Neuronal stem cell (in vitro differentiated cells): ENCODE measurements at regions not wholly inside any gene's neighbourhood (a gene's known extent, or its start where the extent isn't known, plus 50 kb on each side); places are given as distances from the start of the nearest gene placed in this dataset.

Experiments
- DNase-seq: peaks from one replicate; pipeline ENCODE4 v3.0.0-alpha.2; 2013; ENCODE audit warnings: low spot score
- H2AFZ ChIP-seq: one replicate; pipeline ENCODE4 v1.6.1; 2013; ENCODE audit warnings: mild to moderate bottlenecking, low read length, inconsistent platforms
- H2AK5ac ChIP-seq: 2 replicates; pipeline ENCODE4 v1.6.1; 2013; ENCODE audit warnings: low read depth, mild to moderate bottlenecking, inconsistent platforms, low read length, moderate library complexity, mixed read lengths
- H2BK120ac ChIP-seq: 2 replicates; pipeline ENCODE4 v1.6.1; 2013; ENCODE audit warnings: low read depth, mild to moderate bottlenecking, inconsistent platforms, low read length, moderate library complexity, mixed read lengths
- H2BK12ac ChIP-seq: one replicate; pipeline ENCODE4 v1.6.1; 2013; ENCODE audit warnings: low read length, inconsistent platforms
- H2BK15ac ChIP-seq: 2 replicates; pipeline ENCODE4 v1.6.1; 2013; ENCODE audit warnings: mild to moderate bottlenecking, low read length, inconsistent platforms, mixed read lengths
- H2BK5ac ChIP-seq: one replicate; pipeline ENCODE4 v1.6.1; 2013; ENCODE audit warnings: inconsistent platforms, mild to moderate bottlenecking, low read length, moderate library complexity
- H3K14ac ChIP-seq: one replicate; pipeline ENCODE4 v1.6.1; 2013; ENCODE audit warnings: low read length, inconsistent platforms
- H3K18ac ChIP-seq: 2 replicates; pipeline ENCODE4 v1.6.1; 2013; ENCODE audit warnings: low read length, inconsistent platforms
- H3K23ac ChIP-seq: 2 replicates; pipeline ENCODE4 v1.6.1; 2013; ENCODE audit warnings: low read depth, mild to moderate bottlenecking, mixed read lengths, low read length, inconsistent platforms; ENCODE audit not compliant: poor library complexity
- H3K27ac ChIP-seq: replicated peaks from 3 replicates; pipeline ENCODE4 v1.5.1; 2013; ENCODE audit warnings: low read length, inconsistent platforms
- H3K27me3 ChIP-seq, 3 experiments: 2 replicates each; pipeline ENCODE4 v1.6.1; 2013; ENCODE audit warnings: low read length in 3 of 3, mild to moderate bottlenecking in 2 of 3, inconsistent platforms in 1 of 3, low read depth in 1 of 3, mixed read lengths in 1 of 3, moderate library complexity in 1 of 3; ENCODE audit not compliant: control insufficient read depth in 3 of 3, insufficient read depth in 3 of 3
- H3K36me3 ChIP-seq, 2 donors: replicated peaks in 1 of 2; 2 replicates each; pipeline ENCODE4 v1.6.1; 2013; ENCODE audit warnings: low read length in 2 of 2; ENCODE audit not compliant: control insufficient read depth in 2 of 2, insufficient read depth in 2 of 2
- H3K4ac ChIP-seq: 2 replicates; pipeline ENCODE4 v1.6.1; 2013; ENCODE audit warnings: inconsistent platforms, mild to moderate bottlenecking, low read length, moderate library complexity
- H3K4me1 ChIP-seq, 2 donors: 1 replicate in 1 of 2; 2 replicates in 1 of 2; pipeline ENCODE4 v1.6.1; 2013; ENCODE audit warnings: low read length in 2 of 2, low read depth in 1 of 2; ENCODE audit not compliant: control insufficient read depth in 2 of 2, insufficient read depth in 1 of 2
- H3K4me2 ChIP-seq: one replicate; pipeline ENCODE4 v1.6.1; 2013; ENCODE audit warnings: mild to moderate bottlenecking, low read length, inconsistent platforms; ENCODE audit not compliant: insufficient read depth, poor library complexity, severe bottlenecking
- H3K4me3 ChIP-seq, 2 donors: 2 replicates each; pipeline ENCODE4 v1.5.1; 2013; ENCODE audit warnings: low read length in 2 of 2, mild to moderate bottlenecking in 2 of 2, inconsistent platforms in 1 of 2, moderate library complexity in 1 of 2
- H3K79me1 ChIP-seq: one replicate; pipeline ENCODE4 v1.6.1; 2013; ENCODE audit warnings: low read depth, mild to moderate bottlenecking, inconsistent platforms, low read length, moderate library complexity
- H3K9ac ChIP-seq: one replicate; pipeline ENCODE4 v1.6.1; 2013; ENCODE audit warnings: mild to moderate bottlenecking, low read depth, low read length, inconsistent platforms; ENCODE audit not compliant: poor library complexity
- H3K9me3 ChIP-seq, 2 donors: replicated peaks in 1 of 2; 2 replicates each; pipeline versions ENCODE3 to v1.6.1; 2013; ENCODE audit warnings: low read length in 2 of 2, mild to moderate bottlenecking in 2 of 2, inconsistent platforms in 1 of 2, low read depth in 1 of 2, mixed read lengths in 1 of 2, moderate library complexity in 1 of 2; ENCODE audit not compliant: control insufficient read depth in 2 of 2, insufficient read depth in 1 of 2
- H4K8ac ChIP-seq: one replicate; pipeline ENCODE4 v1.6.1; 2013; ENCODE audit warnings: low read depth, mild to moderate bottlenecking, inconsistent platforms, low read length, moderate library complexity
- H4K91ac ChIP-seq: one replicate; pipeline ENCODE4 v1.6.1; 2013; ENCODE audit warnings: low read length, low read depth, mild to moderate bottlenecking, inconsistent platforms; ENCODE audit not compliant: poor library complexity
- WGBS, 2 donors: extraction: QIAGEN DNeasy Blood & Tissue Kit; methylation state at CpG; one replicate each; pipeline ENCODE4 v1.1.7; 2013; ENCODE audit warnings: missing lambda C conversion rate in 2 of 2, mixed read lengths in 1 of 2; ENCODE audit not compliant: insufficient read length in 2 of 2, insufficient replicate concordance in 1 of 2; ENCODE audit errors: extremely low coverage in 2 of 2; 5-methylcytosine and 5-hydroxymethylcytosine counted together

DNA sequence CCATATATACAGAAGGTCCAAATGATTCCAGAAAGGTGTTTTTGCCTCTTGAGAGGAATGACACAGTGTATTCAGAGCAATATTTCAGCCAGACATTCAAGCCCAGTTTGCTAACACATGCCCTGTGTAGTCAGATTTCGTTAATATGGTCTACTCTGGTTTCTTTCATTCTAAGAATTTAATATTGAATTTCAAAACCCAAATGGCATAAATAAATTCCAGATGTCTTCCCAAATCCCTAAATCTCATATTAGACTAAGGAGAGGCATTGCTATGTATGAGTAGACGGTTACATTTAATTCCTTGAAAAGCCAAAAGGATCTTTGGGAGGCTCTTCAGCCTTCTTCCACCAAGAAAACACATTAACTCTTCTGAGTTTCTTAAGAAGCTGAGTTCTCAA lies 66.3 kb upstream of the C1QTNF7 start:
- H2BK15ac ChIP-seq: no peak overlapping the region
- H3K9me3 ChIP-seq: no peaks in the 10 kb centered on the region
- no peak overlapping the region for H4K8ac ChIP-seq
- no peak overlapping the region for H2AFZ ChIP-seq
- no peaks in the 10 kb centered on the region for H3K79me1 ChIP-seq
- no peak overlapping the region for H3K18ac ChIP-seq
- no peak overlapping the region for H3K4me3 ChIP-seq
- no peaks in the 10 kb centered on the region for H3K36me3 ChIP-seq
- H3K4me2 ChIP-seq: no peak overlapping the region
- H3K27ac ChIP-seq: no peak overlapping the region
- WGBS, 2 donors: no CpG with 5 or more reads among the region's 2 CpGs
- no peak overlapping the region for H3K23ac ChIP-seq
- no peak for DNase-seq
- H3K14ac ChIP-seq: no peak overlapping the region
- no peak overlapping the region for H4K91ac ChIP-seq
- H2AK5ac ChIP-seq: no peak overlapping the region
- no peak overlapping the region for H3K4ac ChIP-seq
- no peaks in the 10 kb centered on the region for H3K4me1 ChIP-seq
- H2BK120ac ChIP-seq: no peak overlapping the region
- H2BK12ac ChIP-seq: no peak overlapping the region
- no peak overlapping the region for H2BK5ac ChIP-seq
- H3K27me3 ChIP-seq: no peaks in the 10 kb centered on the region
- H3K9ac ChIP-seq: no peak overlapping the region

DNA sequence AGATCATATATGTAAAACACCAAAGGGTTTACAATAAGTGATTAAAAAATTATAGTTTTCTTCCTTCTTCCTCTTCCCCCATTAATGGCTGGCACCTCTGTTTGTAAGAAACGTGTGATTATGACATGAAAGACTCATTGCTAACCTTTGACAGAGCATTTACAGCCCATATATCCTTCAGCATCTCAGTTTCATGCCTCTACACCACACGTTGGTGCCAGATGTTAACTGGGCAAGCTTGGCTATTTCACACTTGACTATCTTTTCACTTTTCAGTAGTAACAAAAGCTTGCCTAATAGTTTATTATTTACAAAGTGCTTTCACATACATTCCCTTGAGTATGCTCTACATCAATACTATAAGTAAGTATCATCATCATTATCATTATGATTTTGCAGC lies 65.3 kb upstream of the C1QTNF7 start:
- H2BK120ac ChIP-seq: no peak overlapping the region
- H2AFZ ChIP-seq: no peak overlapping the region
- no peak overlapping the region for H3K4me3 ChIP-seq
- DNase-seq: no peak
- no peak overlapping the region for H3K27ac ChIP-seq
- H4K91ac ChIP-seq: no peak overlapping the region
- H3K4me2 ChIP-seq: no peak overlapping the region
- no peak overlapping the region for H2BK15ac ChIP-seq
- H3K9ac ChIP-seq: no peak overlapping the region
- no peak overlapping the region for H2BK12ac ChIP-seq
- no peak overlapping the region for H3K4ac ChIP-seq
- H3K27me3 ChIP-seq: no peaks in the 10 kb centered on the region
- H3K9me3 ChIP-seq: no peaks in the 10 kb centered on the region
- no peak overlapping the region for H2BK5ac ChIP-seq
- H2AK5ac ChIP-seq: no peak overlapping the region
- H3K36me3 ChIP-seq: no peaks in the 10 kb centered on the region
- no peaks in the 10 kb centered on the region for H3K79me1 ChIP-seq
- no peak overlapping the region for H3K18ac ChIP-seq
- no peak overlapping the region for H3K23ac ChIP-seq
- no peak overlapping the region for H4K8ac ChIP-seq
- H3K14ac ChIP-seq: no peak overlapping the region
- no peaks in the 10 kb centered on the region for H3K4me1 ChIP-seq
- WGBS, 2 donors: no CpG with 5 or more reads among the region's 2 CpGs

DNA sequence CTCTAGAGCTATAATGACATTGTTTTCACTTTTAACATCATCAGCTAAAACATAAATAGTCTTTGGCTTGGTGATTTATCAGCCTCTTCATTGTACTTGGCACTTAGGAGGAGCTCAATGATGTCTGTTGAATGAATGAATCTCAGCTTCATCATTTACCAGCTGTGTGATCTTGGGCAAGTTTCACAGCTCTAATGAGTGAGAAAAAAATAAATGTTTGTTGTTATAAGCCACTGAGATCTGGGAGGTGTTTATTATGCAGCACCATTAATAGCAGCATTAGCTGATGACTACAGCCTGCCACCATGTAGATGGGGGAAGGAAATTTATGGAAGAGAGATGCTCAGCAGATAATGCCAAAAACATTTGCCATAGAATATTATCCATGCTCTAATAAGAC lies 63.6 kb upstream of the C1QTNF7 start:
- Histone ChIP-seq H2BK12ac (no peak overlapping the region), H3K9ac (no peak overlapping the region), H3K27me3 (no peaks in the 10 kb centered on the region), H3K79me1 (no peaks in the 10 kb centered on the region), H2BK120ac (no peak overlapping the region), H4K91ac (no peak overlapping the region), H3K27ac (no peak overlapping the region), H3K23ac (no peak overlapping the region), H2BK15ac (no peak overlapping the region), H3K4me3 (no peak overlapping the region), H2AFZ (no peak overlapping the region), H3K9me3 (no peaks in the 10 kb centered on the region), H3K4ac (no peak overlapping the region), H2AK5ac (no peak overlapping the region), H2BK5ac (no peak overlapping the region), H3K18ac (no peak overlapping the region), H3K36me3 (no peaks in the 10 kb centered on the region), H3K4me2 (no peak overlapping the region), H4K8ac (no peak overlapping the region), H3K14ac (no peak overlapping the region), H3K4me1 (no peaks in the 10 kb centered on the region)
- no peak for DNase-seq

DNA sequence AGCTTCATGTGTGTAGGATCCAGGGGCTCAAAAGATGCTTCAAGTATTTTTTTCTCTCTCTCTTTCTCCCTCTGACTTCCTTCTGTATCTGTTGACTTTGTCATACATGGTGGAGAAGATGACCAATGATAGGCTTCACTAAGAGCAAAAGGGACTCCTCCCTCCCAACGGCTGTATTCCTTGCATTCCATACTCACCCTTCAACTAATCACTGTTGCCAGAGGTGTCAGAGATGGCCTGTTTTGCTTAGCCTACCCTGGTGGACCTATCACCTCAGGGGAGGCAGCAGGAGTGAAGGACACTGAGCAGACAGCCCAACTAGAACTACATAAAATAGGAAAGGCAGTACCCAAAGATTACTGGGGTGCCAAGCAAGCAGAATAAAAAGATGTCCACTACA lies 62.2 kb upstream of the C1QTNF7 start:
- no peak overlapping the region for H3K4me2 ChIP-seq
- no peak overlapping the region for H2BK12ac ChIP-seq
- DNase-seq: no peak
- H3K4ac ChIP-seq: no peak overlapping the region
- no peak overlapping the region for H2AFZ ChIP-seq
- H2BK15ac ChIP-seq: no peak overlapping the region
- H2BK5ac ChIP-seq: no peak overlapping the region
- no peak overlapping the region for H2BK120ac ChIP-seq
- no peak overlapping the region for H4K8ac ChIP-seq
- H3K9ac ChIP-seq: no peak overlapping the region
- H2AK5ac ChIP-seq: no peak overlapping the region
- no peaks in the 10 kb centered on the region for H3K9me3 ChIP-seq
- H3K14ac ChIP-seq: no peak overlapping the region
- no peak overlapping the region for H3K4me3 ChIP-seq
- no peaks in the 10 kb centered on the region for H3K36me3 ChIP-seq
- H3K27ac ChIP-seq: no peak overlapping the region
- no peaks in the 10 kb centered on the region for H3K79me1 ChIP-seq
- H3K23ac ChIP-seq: no peak overlapping the region
- H3K18ac ChIP-seq: no peak overlapping the region
- H4K91ac ChIP-seq: no peak overlapping the region
- no peaks in the 10 kb centered on the region for H3K4me1 ChIP-seq
- WGBS, 2 donors: no CpG with 5 or more reads among the region's 1 CpG
- H3K27me3 ChIP-seq: no peaks in the 10 kb centered on the region
